Kidney (tissue), 13 donors: ENCODE measurements at regions not wholly inside any gene's neighbourhood (a gene's known extent, or its start where the extent isn't known, plus 50 kb on each side); places are given as distances from the start of the nearest gene placed in this dataset.

ENCODE experiments used
- DNase-seq, 5 donors: peaks; one replicate each; pipeline ENCODE4 v3.0.0-alpha.2; 2013 to 2020
- FAIRE-seq: peaks from 2 replicates; lab custom pipeline; 2012; peaks lifted over from hg19 to GRCh38; lab: Jason Lieb, UNC
- H3K27ac ChIP-seq, 2 donors: one replicate each; pipeline ENCODE4 v1.7.0; 2013; ENCODE audit warnings: low read depth in 2 of 2, low read length in 2 of 2, inconsistent platforms in 1 of 2
- H3K27me3 ChIP-seq: one replicate; pipeline ENCODE4 v1.7.1; 2013; ENCODE audit warnings: low read length, inconsistent platforms; ENCODE audit not compliant: control insufficient read depth, insufficient read depth
- H3K36me3 ChIP-seq, 3 donors: one replicate each; pipeline versions ENCODE4 v1.7.0 to v1.7.1; 2013; ENCODE audit warnings: low read length in 3 of 3, control low read depth in 1 of 3, inconsistent platforms in 1 of 3; ENCODE audit not compliant: insufficient read depth in 3 of 3, control insufficient read depth in 2 of 3
- H3K4me1 ChIP-seq, 3 donors: one replicate each; pipeline versions ENCODE4 v1.7.0 to v1.7.1; 2013; ENCODE audit warnings: low read length in 3 of 3, inconsistent platforms in 1 of 3, low read depth in 1 of 3; ENCODE audit not compliant: control insufficient read depth in 2 of 3, insufficient read depth in 2 of 3
- H3K4me3 ChIP-seq, 3 donors: one replicate each; pipeline versions ENCODE4 v1.7.0 to v1.8.1; 2013; ENCODE audit warnings: low read length in 3 of 3, control low read depth in 1 of 3, inconsistent platforms in 1 of 3
- H3K9ac ChIP-seq, 3 donors: one replicate each; pipeline versions ENCODE4 v1.7.0 to v1.7.1; 2013; ENCODE audit warnings: low read length in 3 of 3, control low read depth in 1 of 3, inconsistent platforms in 1 of 3
- H3K9me3 ChIP-seq, 3 donors: one replicate each; pipeline versions ENCODE4 v1.7.0 to v1.7.1; 2013; ENCODE audit warnings: low read length in 3 of 3, control low read depth in 1 of 3, inconsistent platforms in 1 of 3; ENCODE audit not compliant: control insufficient read depth in 2 of 3, insufficient read depth in 1 of 3
- intact Hi-C: fragments of 100-400 bp; cut with DNase I; formaldehyde crosslinking; loops from one replicate; pipeline ENCODE4 v1.11.1; 2022
- TF ChIP-seq, protein P1 (sequence below): IDR thresholded peaks from 3 replicates; pipeline ENCODE4 v1.5.1; 2012; ENCODE audit warnings: mild to moderate bottlenecking, moderate library complexity, borderline replicate concordance; ENCODE audit not compliant: insufficient read depth; ENCODE audit errors: extremely low read depth
- donor health status: control.
- donor health status: control.
- donor health status: control.
- donor health status: control.
- donor health status: control.
- donor health status: DM: yes; HTN: yes; CAD: no.
- donor health status: Normal renal cell carcinoma (clear cell type).

DNA sequence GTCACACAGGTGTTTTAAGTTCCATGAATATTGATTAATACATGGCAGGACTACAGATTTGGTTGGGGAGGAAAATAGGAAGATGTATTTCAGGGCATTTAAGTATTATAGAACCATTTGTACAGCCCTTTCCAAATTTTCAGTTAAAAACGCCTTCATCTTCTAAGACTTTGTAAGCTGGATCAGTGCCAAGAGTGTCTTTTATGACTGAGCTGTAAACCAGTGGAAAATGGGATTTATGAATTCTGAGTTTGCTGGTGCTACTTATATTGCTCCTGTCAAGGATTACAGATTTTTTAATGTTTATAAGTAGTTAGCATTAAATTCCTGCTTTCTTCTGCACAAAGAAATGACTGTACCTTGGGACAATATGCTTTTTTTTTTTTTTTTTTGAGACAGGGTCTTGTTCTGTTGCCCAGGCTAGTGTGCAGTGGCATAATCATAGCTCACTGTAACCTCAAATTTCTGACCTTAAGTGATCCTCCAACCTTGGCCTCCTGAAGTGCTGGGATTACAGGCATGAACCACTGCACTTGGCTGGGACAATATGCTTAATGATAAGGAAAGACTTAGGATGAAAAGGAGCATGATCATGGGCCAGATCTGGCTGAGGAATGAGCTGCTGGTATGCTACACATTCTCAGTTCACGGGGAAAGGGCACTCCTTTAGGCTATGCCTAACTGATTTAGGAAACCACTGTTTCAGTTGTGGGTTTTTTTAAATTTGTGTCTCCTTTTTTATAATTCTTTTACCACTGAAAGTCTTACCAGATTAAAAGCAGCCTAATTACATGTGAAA, 113.6 kb upstream of the MTNR1B start:
- intact Hi-C loops = no loop called here
- H3K4me3 ChIP-seq = no peak overlapping the region
- H3K27me3 ChIP-seq = no peaks in the 10 kb centered on the region
- FAIRE-seq (no peak), DNase-seq (peak in 2 of 5 donors; percentile 36 to 64)
- H3K36me3 ChIP-seq = no peaks in the 10 kb centered on the region
- H3K4me1 ChIP-seq = peaks cover 0 to 3% (median 0%) of the 10 kb centered on the region in 3 donors
- TF ChIP-seq, protein P1, sequence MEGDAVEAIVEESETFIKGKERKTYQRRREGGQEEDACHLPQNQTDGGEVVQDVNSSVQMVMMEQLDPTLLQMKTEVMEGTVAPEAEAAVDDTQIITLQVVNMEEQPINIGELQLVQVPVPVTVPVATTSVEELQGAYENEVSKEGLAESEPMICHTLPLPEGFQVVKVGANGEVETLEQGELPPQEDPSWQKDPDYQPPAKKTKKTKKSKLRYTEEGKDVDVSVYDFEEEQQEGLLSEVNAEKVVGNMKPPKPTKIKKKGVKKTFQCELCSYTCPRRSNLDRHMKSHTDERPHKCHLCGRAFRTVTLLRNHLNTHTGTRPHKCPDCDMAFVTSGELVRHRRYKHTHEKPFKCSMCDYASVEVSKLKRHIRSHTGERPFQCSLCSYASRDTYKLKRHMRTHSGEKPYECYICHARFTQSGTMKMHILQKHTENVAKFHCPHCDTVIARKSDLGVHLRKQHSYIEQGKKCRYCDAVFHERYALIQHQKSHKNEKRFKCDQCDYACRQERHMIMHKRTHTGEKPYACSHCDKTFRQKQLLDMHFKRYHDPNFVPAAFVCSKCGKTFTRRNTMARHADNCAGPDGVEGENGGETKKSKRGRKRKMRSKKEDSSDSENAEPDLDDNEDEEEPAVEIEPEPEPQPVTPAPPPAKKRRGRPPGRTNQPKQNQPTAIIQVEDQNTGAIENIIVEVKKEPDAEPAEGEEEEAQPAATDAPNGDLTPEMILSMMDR = no peak
- no peak overlapping the region for H3K27ac ChIP-seq
- no peak overlapping the region for H3K9ac ChIP-seq
- no peaks in the 10 kb centered on the region for H3K9me3 ChIP-seq

DNA sequence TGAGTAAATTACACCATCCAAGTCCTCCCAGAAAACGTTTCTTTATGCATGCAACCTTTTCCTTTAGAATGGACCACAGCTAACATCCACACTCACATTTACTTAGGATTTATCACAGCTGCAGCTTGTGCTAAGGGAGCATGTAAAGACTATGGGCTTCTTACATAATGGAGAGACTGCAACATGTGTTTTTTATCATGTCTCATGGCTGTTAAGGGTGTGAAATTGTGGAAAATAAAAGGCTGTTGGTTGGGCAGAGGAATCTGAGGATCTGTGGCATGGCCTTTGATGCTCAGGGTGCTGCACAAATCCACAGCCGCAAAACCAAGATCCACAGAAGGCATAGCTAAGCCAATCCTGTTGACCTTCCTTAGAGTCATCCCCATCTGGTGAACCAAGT, 112.0 kb upstream of the MTNR1B start:
- Histone ChIP-seq H3K9me3 (no peaks in the 10 kb centered on the region), H3K9ac (no peak overlapping the region), H3K36me3 (no peaks in the 10 kb centered on the region), H3K4me1 (peaks cover 0 to 3% (median 0%) of the 10 kb centered on the region in 3 donors), H3K27ac (no peak overlapping the region), H3K27me3 (no peaks in the 10 kb centered on the region), H3K4me3 (no peak overlapping the region)
- peak in 1 of 5 donors; percentile 24 for DNase-seq
- intact Hi-C loops = no loop called here
- TF ChIP-seq, protein P1 = no peak
- FAIRE-seq = no peak

DNA sequence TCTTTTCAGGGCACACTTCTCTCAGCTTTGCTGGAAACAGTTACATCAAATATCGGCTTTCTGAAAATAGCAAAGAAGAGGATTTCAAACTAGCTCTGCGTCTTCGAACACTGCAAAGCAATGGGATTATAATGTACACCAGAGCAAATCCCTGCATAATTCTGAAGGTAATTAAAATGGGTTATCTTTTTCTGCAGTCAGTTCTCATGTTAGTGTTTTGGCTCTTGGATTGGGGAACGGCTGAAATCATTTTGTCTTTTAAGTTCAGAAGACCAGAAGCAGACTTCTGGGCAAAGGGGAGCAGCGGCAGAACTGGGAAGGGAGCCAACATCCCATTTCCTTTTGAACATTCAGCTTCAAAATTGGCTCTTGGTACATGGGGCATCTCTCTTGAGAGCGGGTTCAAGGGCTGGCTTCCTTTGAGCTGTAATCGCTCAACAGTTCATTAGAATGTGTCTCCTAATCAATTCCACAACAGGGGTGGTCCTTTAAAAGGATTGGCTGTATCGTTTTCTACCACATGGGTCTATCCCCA, 110.2 kb upstream of the MTNR1B start:
- intact Hi-C loops = no loop called here
- Histone ChIP-seq H3K9me3 (no peaks in the 10 kb centered on the region), H3K9ac (no peak overlapping the region), H3K4me3 (no peak overlapping the region), H3K27ac (no peak overlapping the region), H3K36me3 (no peaks in the 10 kb centered on the region), H3K4me1 (peaks cover 0 to 3% (median 0%) of the 10 kb centered on the region in 3 donors), H3K27me3 (no peaks in the 10 kb centered on the region)
- FAIRE-seq = no peak
- no peak for DNase-seq
- TF ChIP-seq, protein P1 = no peak
